ENCODE measurements at regions not wholly inside any gene's neighbourhood (a gene's known extent, or its start where the extent isn't known, plus 50 kb on each side); places are given as distances from the start of the nearest gene placed in this dataset.

DNA sequence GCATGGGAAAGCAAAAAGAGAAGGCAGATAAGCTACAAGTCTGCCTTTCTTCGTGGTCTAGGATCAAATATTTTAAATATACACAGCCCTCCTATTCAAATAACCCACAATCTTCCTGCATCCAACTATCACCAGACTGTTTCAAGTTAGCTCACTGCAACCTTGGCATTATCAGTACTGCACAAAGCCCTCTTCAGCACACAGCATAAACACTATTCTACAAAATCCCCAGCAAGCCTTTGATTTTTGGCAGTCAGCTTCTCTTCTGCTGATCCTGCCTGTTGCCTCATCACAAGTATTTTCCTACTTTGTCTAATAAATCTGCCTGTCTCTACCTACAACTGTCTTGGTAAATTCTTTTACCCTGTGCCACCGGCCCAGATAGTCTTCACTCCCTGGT lies 142.9 kb downstream of the COX7C start:
- no peak overlapping the region for H3K27ac ChIP-seq (ENCODE audit: low read depth in 1 of 2, low read length in 1 of 2)
- H3K4me1 ChIP-seq (ENCODE audit: control insufficient read depth in 2 of 2, insufficient read depth in 2 of 2, low read length in 2 of 2), result no peaks in the 10 kb centered on the region
- H3K4me3 ChIP-seq (ENCODE audit: low read length in 2 of 2), result no peak overlapping the region
- no peak for DNase-seq (ENCODE audit: low read depth in 6 of 9, low spot score in 9 of 9)
- no peaks in the 10 kb centered on the region for H3K27me3 ChIP-seq (ENCODE audit: control insufficient read depth in 2 of 2, insufficient read depth in 1 of 2, low read length in 1 of 2)
- no peaks in the 10 kb centered on the region for H3K9me3 ChIP-seq (ENCODE audit: control insufficient read depth in 2 of 2, insufficient read depth in 1 of 2, low read length in 1 of 2)
- WGBS, result 81% methylated on average over 2 of the region's 2 CpGs
- no peaks in the 10 kb centered on the region for H3K36me3 ChIP-seq (ENCODE audit: control insufficient read depth in 2 of 2, insufficient read depth in 2 of 2, low read length in 1 of 2)

DNA sequence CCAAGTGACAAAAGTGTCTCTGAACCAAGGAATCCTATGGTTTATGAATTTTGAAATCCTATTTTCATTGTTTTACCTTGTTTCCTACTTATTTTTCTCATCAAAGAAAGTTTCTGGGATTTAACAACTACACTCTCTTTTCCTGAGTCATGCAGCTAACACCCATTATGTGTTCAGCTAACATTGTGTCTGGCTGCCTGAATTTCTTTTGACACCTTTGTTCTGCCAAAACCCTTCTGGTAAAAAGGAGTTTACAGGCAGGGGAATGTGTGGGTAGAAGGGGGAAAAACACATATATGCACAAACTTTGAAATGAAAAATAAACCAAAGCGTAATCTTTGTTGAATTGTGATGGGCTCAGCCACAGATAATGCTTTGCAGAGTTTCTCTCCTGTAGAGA lies 146.2 kb downstream of the COX7C start:
- H3K27ac ChIP-seq (ENCODE audit: low read depth in 1 of 2, low read length in 1 of 2), result no peak overlapping the region
- no peak overlapping the region for H3K4me3 ChIP-seq (ENCODE audit: low read length in 2 of 2)
- peaks cover 0 to 4% of the 10 kb centered on the region in 2 donors for H3K9me3 ChIP-seq (ENCODE audit: control insufficient read depth in 2 of 2, insufficient read depth in 1 of 2, low read length in 1 of 2)
- no peaks in the 10 kb centered on the region for H3K36me3 ChIP-seq (ENCODE audit: control insufficient read depth in 2 of 2, insufficient read depth in 2 of 2, low read length in 1 of 2)
- WGBS, result 89% methylated on average over 1 of the region's 1 CpG
- no peaks in the 10 kb centered on the region for H3K27me3 ChIP-seq (ENCODE audit: control insufficient read depth in 2 of 2, insufficient read depth in 1 of 2, low read length in 1 of 2)
- H3K4me1 ChIP-seq (ENCODE audit: control insufficient read depth in 2 of 2, insufficient read depth in 2 of 2, low read length in 2 of 2), result no peaks in the 10 kb centered on the region
- DNase-seq (ENCODE audit: low read depth in 6 of 9, low spot score in 9 of 9), result no peak

DNA sequence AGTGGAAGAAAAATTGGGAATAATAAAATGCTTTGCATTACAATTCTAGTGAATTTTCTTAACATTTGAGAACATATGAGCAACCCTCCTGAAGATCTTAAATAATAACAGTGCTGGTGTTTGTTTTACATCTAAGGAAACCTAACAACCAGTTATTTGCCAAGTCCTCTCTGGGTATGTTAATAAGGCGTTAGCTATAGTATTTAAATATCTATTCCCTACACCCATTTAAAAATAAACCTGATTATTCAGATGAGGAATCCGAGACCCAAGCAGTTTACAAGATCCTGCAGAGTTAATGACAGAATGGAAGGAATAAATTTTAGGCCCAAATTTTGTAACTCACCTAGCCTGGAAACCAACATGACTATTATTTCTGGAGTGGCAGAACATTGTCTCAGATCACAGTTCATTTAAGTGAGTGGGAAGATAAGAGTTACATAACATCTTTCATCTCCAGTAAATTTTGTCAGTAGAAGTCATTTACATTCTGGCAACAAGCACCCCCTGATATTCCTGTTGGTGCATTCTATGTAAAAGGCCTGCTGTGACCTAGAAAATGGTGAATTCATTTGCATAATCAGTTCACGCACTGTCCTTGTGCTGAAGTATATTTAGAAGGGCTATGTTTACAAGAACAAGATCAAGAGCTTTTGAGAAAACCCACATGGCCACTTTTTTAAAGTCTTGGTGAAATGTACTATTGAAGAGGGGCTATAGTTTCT lies 148.2 kb downstream of the COX7C start:
- H3K9me3 ChIP-seq (ENCODE audit: control insufficient read depth in 2 of 2, insufficient read depth in 1 of 2, low read length in 1 of 2), result peaks cover 0 to 5% of the 10 kb centered on the region in 2 donors
- no peaks in the 10 kb centered on the region for H3K36me3 ChIP-seq (ENCODE audit: control insufficient read depth in 2 of 2, insufficient read depth in 2 of 2, low read length in 1 of 2)
- no peaks in the 10 kb centered on the region for H3K27me3 ChIP-seq (ENCODE audit: control insufficient read depth in 2 of 2, insufficient read depth in 1 of 2, low read length in 1 of 2)
- DNase-seq (ENCODE audit: low read depth in 6 of 9, low spot score in 9 of 9), result no peak
- 91% methylated on average over 3 of the region's 3 CpGs for WGBS
- no peak overlapping the region for H3K27ac ChIP-seq (ENCODE audit: low read depth in 1 of 2, low read length in 1 of 2)
- H3K4me1 ChIP-seq (ENCODE audit: control insufficient read depth in 2 of 2, insufficient read depth in 2 of 2, low read length in 2 of 2), result no peaks in the 10 kb centered on the region
- no peak overlapping the region for H3K4me3 ChIP-seq (ENCODE audit: low read length in 2 of 2)

DNA sequence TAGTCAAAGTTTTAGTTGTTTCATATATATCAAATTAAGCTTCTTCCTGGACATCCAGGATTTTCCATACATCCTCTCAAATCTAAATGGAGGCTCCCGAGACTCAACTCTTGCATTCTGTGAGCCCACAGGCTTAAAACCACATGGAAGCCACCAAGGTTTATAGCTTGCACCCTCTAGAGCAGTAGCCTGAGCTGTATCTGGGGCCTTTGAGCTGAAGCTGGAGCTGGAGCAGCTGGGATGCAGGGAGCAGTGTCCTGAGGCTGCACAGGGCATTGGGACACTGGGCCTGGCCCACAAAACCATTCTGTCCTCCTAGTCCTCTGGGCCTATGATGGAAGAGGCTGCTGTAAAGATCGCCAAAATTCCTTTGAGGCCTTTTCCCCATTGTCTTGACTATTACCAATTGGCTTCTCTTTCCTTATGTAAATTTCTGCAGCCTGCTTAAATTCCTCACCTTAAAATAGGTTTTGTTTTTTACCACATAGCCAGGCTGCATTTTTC lies 151.0 kb downstream of the COX7C start:
- Histone ChIP-seq H3K9me3 (ENCODE audit: control insufficient read depth in 2 of 2, insufficient read depth in 1 of 2, low read length in 1 of 2) (peaks cover 0 to 5% of the 10 kb centered on the region in 2 donors), H3K4me3 (ENCODE audit: low read length in 2 of 2) (no peak overlapping the region), H3K27me3 (ENCODE audit: control insufficient read depth in 2 of 2, insufficient read depth in 1 of 2, low read length in 1 of 2) (no peaks in the 10 kb centered on the region), H3K4me1 (ENCODE audit: control insufficient read depth in 2 of 2, insufficient read depth in 2 of 2, low read length in 2 of 2) (no peaks in the 10 kb centered on the region), H3K27ac (ENCODE audit: low read depth in 1 of 2, low read length in 1 of 2) (no peak overlapping the region), H3K36me3 (ENCODE audit: control insufficient read depth in 2 of 2, insufficient read depth in 2 of 2, low read length in 1 of 2) (no peaks in the 10 kb centered on the region)
- DNase-seq (ENCODE audit: low read depth in 6 of 9, low spot score in 9 of 9), result no peak
- 94% methylated on average over 2 of the region's 2 CpGs for WGBS

DNA sequence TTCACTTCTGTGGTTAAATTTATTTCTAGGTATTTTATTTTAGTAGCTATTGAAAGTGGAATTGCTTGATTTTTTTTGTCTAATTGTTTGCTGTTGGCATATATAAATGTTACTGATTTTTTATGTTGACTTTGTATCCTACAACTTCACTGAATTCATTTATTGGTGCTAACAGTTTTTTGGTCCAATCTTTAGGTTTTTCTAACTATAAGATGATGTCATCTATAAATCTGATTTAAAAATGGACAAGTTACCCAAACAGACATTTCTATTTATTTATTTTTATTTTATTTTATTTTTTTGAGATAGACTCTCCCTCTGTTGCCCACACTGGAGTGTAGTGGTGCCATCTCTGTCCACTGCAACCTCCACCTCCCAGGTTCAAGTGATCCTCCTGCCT lies 162.3 kb downstream of the COX7C start:
- peaks cover 0 to 9% of the 10 kb centered on the region in 2 donors for H3K9me3 ChIP-seq (ENCODE audit: control insufficient read depth in 2 of 2, insufficient read depth in 1 of 2, low read length in 1 of 2)
- no peak for DNase-seq (ENCODE audit: low read depth in 6 of 9, low spot score in 9 of 9)
- no peaks in the 10 kb centered on the region for H3K4me1 ChIP-seq (ENCODE audit: control insufficient read depth in 2 of 2, insufficient read depth in 2 of 2, low read length in 2 of 2)
- no peaks in the 10 kb centered on the region for H3K36me3 ChIP-seq (ENCODE audit: control insufficient read depth in 2 of 2, insufficient read depth in 2 of 2, low read length in 1 of 2)
- H3K27ac ChIP-seq (ENCODE audit: low read depth in 1 of 2, low read length in 1 of 2), result no peak overlapping the region
- no peaks in the 10 kb centered on the region for H3K27me3 ChIP-seq (ENCODE audit: control insufficient read depth in 2 of 2, insufficient read depth in 1 of 2, low read length in 1 of 2)
- H3K4me3 ChIP-seq (ENCODE audit: low read length in 2 of 2), result no peak overlapping the region

GRCh38 chr5:86786955-86787354 lies 169.2 kb downstream of the COX7C start:
- WGBS, result 84% methylated on average over 2 of the region's 2 CpGs
- no peak for DNase-seq (ENCODE audit: low read depth in 6 of 9, low spot score in 9 of 9)
- no peaks in the 10 kb centered on the region for H3K36me3 ChIP-seq (ENCODE audit: control insufficient read depth in 2 of 2, insufficient read depth in 2 of 2, low read length in 1 of 2)

GRCh38 chr5:86795659-86796058 lies 177.9 kb downstream of the COX7C start:
- WGBS, result 62% methylated on average over 3 of the region's 3 CpGs
- H3K27ac ChIP-seq (ENCODE audit: low read depth in 1 of 2, low read length in 1 of 2), result no peak overlapping the region
- no peak overlapping the region for H3K4me3 ChIP-seq (ENCODE audit: low read length in 2 of 2)
- H3K4me1 ChIP-seq (ENCODE audit: control insufficient read depth in 2 of 2, insufficient read depth in 2 of 2, low read length in 2 of 2), result no peaks in the 10 kb centered on the region
- no peaks in the 10 kb centered on the region for H3K36me3 ChIP-seq (ENCODE audit: control insufficient read depth in 2 of 2, insufficient read depth in 2 of 2, low read length in 1 of 2)
- H3K9me3 ChIP-seq (ENCODE audit: control insufficient read depth in 2 of 2, insufficient read depth in 1 of 2, low read length in 1 of 2), result no peaks in the 10 kb centered on the region
- no peaks in the 10 kb centered on the region for H3K27me3 ChIP-seq (ENCODE audit: control insufficient read depth in 2 of 2, insufficient read depth in 1 of 2, low read length in 1 of 2)
- no peak for DNase-seq (ENCODE audit: low read depth in 6 of 9, low spot score in 9 of 9)

More at GRCh38 chr5:86786955-86787354, 169.2 kb downstream of the COX7C start:
- Histone ChIP-seq H3K4me3 (ENCODE audit: low read length in 2 of 2) (no peak overlapping the region), H3K9me3 (ENCODE audit: control insufficient read depth in 2 of 2, insufficient read depth in 1 of 2, low read length in 1 of 2) (no peaks in the 10 kb centered on the region), H3K4me1 (ENCODE audit: control insufficient read depth in 2 of 2, insufficient read depth in 2 of 2, low read length in 2 of 2) (no peaks in the 10 kb centered on the region), H3K27me3 (ENCODE audit: control insufficient read depth in 2 of 2, insufficient read depth in 1 of 2, low read length in 1 of 2) (no peaks in the 10 kb centered on the region), H3K27ac (ENCODE audit: low read depth in 1 of 2, low read length in 1 of 2) (no peak overlapping the region)

GRCh38 chr5:86797677-86798076 lies 179.9 kb downstream of the COX7C start:
- H3K4me3 ChIP-seq (ENCODE audit: low read length in 2 of 2), result no peak overlapping the region
- DNase-seq (ENCODE audit: low read depth in 6 of 9, low spot score in 9 of 9), result no peak
- H3K27ac ChIP-seq (ENCODE audit: low read depth in 1 of 2, low read length in 1 of 2), result no peak overlapping the region
- no peaks in the 10 kb centered on the region for H3K4me1 ChIP-seq (ENCODE audit: control insufficient read depth in 2 of 2, insufficient read depth in 2 of 2, low read length in 2 of 2)
- no peaks in the 10 kb centered on the region for H3K36me3 ChIP-seq (ENCODE audit: control insufficient read depth in 2 of 2, insufficient read depth in 2 of 2, low read length in 1 of 2)
- H3K27me3 ChIP-seq (ENCODE audit: control insufficient read depth in 2 of 2, insufficient read depth in 1 of 2, low read length in 1 of 2), result no peaks in the 10 kb centered on the region
- H3K9me3 ChIP-seq (ENCODE audit: control insufficient read depth in 2 of 2, insufficient read depth in 1 of 2, low read length in 1 of 2), result no peaks in the 10 kb centered on the region

DNA sequence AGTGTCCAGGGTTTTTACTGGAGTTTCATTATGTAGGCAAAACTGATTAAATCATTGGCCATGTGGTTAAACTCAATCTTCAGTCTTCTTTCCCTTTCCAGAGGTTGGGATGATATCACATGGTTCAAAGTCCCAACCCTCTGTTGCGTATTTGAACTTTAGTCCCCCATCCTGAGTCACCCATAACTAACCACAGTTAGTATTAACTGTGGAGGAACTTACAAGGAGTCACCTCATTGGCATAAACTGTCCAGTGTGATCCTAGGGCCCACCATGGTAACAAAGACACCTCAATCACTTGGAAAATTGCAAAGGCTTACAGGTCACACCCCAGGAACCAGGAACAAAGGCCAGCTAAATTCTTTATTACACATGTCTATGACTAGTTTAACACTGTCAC lies 188.5 kb downstream of the COX7C start:
- 96% methylated on average over 1 of the region's 1 CpG for WGBS
- Histone ChIP-seq H3K4me1 (ENCODE audit: control insufficient read depth in 2 of 2, insufficient read depth in 2 of 2, low read length in 2 of 2) (no peaks in the 10 kb centered on the region), H3K9me3 (ENCODE audit: control insufficient read depth in 2 of 2, insufficient read depth in 1 of 2, low read length in 1 of 2) (no peaks in the 10 kb centered on the region), H3K27ac (ENCODE audit: low read depth in 1 of 2, low read length in 1 of 2) (no peak overlapping the region), H3K27me3 (ENCODE audit: control insufficient read depth in 2 of 2, insufficient read depth in 1 of 2, low read length in 1 of 2) (no peaks in the 10 kb centered on the region), H3K36me3 (ENCODE audit: control insufficient read depth in 2 of 2, insufficient read depth in 2 of 2, low read length in 1 of 2) (no peaks in the 10 kb centered on the region), H3K4me3 (ENCODE audit: low read length in 2 of 2) (no peak overlapping the region)
- DNase-seq (ENCODE audit: low read depth in 6 of 9, low spot score in 9 of 9), result no peak

Measured in thymus (tissue), 11 donors.